ENCODE measurements at regions not wholly inside any gene's neighbourhood (a gene's known extent, or its start where the extent isn't known, plus 50 kb on each side); places are given as distances from the start of the nearest gene placed in this dataset.

DNA sequence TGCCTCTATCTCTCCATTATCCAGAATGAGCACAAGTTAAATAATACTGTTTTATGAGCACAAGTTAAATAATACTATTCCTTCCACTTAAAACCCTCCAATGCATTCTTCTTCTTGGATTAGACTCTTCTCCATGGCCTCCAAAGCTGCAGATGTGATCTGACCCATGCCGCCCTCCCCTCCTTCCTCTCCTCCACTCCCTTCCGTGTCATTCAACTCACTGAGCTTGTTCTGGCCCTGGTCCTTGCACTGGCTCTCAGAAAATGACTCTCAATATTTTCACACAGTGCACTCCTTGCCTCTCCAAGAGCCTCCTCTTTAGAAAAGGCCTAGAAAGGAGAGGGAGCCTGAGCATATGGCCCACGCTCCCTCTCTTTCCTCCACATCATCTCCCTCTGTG is 125.0 kb upstream of the CD93 start:
- no peak for DNase-seq (ENCODE audit: low read depth in 4 of 4, low spot score in 3 of 4)

- no peak for DNase-seq (ENCODE audit: low read depth in 4 of 4, low spot score in 3 of 4)
Observed at GRCh38 chr20:23207826-23208540, 121.9 kb upstream of the CD93 start.

GRCh38 chr20:23206995-23207394 is 120.9 kb upstream of the CD93 start:
- DNase-seq (ENCODE audit: low read depth in 4 of 4, low spot score in 3 of 4) = no peak

- DNase-seq (ENCODE audit: low read depth in 4 of 4, low spot score in 3 of 4) = no peak
Observed at GRCh38 chr20:23206061-23206460, 119.9 kb upstream of the CD93 start.

DNA sequence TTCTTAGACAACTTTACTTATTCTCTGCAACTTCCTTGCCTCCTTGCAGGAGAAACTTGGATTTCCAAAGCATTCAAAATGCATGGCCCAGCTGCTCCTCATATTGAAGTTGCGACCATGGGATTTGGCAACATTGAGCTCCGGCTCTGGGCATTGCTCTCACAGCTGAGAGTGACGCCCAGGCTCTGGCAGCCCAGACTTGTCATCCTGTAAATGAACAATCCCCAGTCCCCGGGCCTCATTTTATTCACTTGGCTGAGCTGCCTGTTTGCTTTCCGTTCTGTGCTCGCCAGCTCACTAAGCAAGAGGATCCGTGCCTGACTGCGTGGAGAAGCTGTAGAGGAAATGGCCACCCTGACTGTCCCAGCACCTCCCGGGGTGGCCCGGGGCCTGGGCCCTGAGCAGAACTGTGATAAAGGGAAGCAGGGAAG is 119.5 kb upstream of the CD93 start:
- peak in 3 of 4 donors; percentile 39 to 58 (median 47) for DNase-seq (ENCODE audit: low read depth in 4 of 4, low spot score in 3 of 4)

GRCh38 chr20:23205211-23205610 is 119.1 kb upstream of the CD93 start:
- DNase-seq (ENCODE audit: low read depth in 4 of 4, low spot score in 3 of 4) = no peak

- no peak for DNase-seq (ENCODE audit: low read depth in 4 of 4, low spot score in 3 of 4)
Observed at GRCh38 chr20:23203951-23204730, 118.0 kb upstream of the CD93 start.

DNA sequence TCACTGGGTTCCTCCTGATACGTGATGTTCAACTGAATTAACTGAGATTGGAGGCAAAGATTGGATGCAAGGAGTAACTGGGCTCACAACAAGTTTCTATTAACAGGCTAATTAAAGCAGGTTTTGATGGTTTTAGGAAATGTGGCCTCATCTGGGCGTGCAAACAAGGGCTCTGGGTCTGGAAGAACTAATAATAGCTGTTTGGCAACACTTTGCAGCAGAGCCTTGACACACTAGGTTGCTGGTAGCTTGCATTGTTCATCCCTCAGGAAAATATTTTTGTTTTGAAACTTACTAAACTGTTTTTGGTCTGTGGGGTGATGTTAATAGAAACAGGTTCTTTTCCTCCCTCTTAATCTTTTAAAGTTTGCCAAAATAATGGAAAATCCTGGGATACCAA is 117.2 kb upstream of the CD93 start:
- DNase-seq (ENCODE audit: low read depth in 4 of 4, low spot score in 3 of 4) = no peak

DNA sequence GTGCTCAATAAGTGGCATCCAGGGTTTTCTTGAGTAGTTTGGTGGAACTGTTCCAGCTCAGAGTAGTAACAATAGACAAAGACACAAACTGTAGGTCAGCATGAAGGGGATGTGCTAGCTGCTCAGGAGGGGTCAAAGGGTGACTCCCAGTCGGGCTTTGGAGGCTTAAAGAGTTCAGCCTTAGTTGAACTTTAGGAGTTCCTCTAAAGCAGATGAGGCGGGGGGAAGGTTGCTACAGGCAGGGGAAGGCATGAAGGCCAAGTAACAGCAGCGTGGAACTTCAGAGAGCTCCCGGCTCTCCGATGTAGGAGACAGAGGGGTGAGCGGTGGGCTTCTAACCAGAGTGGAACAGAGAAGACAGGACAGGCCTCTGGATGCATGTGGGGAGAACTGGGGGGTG is 115.5 kb upstream of the CD93 start:
- DNase-seq (ENCODE audit: low read depth in 4 of 4, low spot score in 3 of 4) = no peak

- DNase-seq (ENCODE audit: low read depth in 4 of 4, low spot score in 3 of 4) = no peak
Observed at GRCh38 chr20:23200914-23201313, 114.8 kb upstream of the CD93 start.

GRCh38 chr20:23200413-23200812 is 114.3 kb upstream of the CD93 start:
- DNase-seq (ENCODE audit: low read depth in 4 of 4, low spot score in 3 of 4) = no peak

DNA sequence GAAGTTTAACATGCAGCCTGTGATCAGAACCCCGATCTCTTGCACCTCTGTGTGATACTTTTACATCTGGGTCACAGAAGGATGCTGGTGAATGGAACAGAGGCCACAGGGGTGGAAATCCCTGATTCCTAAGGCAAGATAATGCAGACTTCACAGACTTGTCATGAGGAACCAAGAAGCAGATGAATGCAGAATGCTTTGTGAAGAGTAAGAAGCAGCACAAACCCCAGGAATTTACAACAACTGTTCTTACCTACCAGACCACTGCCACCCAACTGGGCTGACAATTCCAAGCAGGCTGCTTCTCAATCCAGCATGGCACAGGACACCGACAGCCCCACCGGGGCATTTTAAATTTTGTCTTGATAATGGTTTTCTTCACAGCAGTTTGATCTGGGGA is 113.2 kb upstream of the CD93 start:
- no peak for DNase-seq (ENCODE audit: low read depth in 4 of 4, low spot score in 3 of 4)

DNA sequence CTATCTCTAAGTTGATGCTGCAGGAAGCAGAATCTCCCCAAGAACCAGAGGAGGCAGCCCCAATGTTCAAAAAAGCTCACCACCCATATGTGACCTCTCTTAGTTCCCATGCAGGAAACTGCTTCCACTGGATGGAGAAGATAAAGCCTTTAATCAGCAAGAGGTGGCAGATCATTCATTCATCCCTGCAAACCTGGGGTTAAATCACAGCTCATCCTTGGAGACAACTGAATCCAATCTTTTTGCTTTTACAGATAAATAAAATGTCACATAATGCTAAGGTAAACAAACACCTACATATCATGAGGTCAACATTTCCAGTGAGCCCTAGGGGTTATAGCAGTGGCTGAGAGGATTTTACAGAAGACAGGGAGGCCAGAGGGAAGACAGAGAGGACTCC is 112.7 kb upstream of the CD93 start:
- no peak for DNase-seq (ENCODE audit: low read depth in 4 of 4, low spot score in 3 of 4)

- no peak for DNase-seq (ENCODE audit: low read depth in 4 of 4, low spot score in 3 of 4)
Observed at GRCh38 chr20:23197836-23198235, 111.7 kb upstream of the CD93 start.

DNA sequence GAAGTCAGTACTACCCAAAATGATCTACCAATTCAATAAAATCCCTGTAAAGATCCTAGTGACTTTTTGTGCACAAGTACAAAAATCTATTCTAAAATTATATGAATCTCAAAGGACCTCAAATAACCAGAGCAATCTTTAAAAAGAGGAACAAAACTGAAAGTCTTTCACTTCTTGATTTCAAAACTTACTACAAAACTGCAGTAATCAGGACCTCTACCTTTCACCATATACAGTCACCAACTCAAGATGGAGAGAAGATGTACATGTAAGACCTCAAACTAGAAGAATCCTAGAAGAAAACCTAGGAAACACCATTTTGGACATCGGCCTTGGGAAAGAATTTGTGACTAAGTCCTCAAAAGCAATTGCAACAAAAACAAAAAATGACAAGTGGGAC is 109.5 kb upstream of the CD93 start:
- DNase-seq (ENCODE audit: low read depth in 4 of 4, low spot score in 3 of 4) = no peak

DNA sequence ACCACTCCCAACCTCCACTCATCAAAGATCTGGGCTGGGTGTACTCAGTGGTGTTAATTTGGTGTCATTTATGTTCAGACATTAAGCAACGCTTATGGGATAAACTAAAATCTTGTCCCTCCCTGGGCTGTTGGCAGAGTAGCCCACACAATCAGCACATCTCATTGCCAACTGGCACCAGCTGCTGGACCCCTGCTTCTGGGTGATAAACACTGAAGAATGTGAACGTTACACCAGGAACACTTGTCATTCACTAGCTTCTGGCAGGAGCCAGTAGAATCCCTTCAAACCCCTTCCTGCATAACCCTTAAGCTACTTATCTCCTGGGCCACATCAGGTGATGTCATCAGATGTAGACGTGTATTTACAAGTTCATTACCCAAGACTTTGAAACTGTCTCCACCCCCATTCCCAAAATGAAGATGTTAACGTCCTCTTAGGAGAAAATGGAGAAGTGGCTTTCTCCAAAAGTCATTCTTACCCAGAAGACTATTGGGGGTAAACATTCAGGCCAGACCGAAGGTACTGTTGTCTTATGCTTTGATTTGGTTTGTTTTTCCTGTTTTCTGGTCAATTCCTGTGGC is 107.8 kb upstream of the CD93 start:
- DNase-seq (ENCODE audit: low read depth in 4 of 4, low spot score in 3 of 4) = no peak

DNA sequence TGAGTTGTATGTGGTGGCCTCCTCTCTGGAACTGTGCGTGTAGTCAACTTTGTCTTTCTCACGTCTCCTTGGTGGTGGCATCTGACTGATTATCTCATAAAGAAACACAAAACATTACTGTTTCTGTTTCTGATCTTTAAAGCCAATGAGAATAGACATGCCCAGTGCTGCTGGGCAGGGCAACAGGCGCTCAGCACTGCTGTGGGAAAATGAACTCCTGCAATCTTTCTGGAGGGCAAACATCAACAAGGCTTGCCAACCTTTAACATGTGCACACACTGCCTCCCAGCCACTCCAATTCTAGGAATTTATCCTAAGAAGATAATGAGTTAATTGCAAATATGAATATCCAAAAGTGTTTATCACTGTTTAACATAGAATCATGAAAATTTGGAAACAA is 106.3 kb upstream of the CD93 start:
- DNase-seq (ENCODE audit: low read depth in 4 of 4, low spot score in 3 of 4) = no peak

- no peak for DNase-seq (ENCODE audit: low read depth in 4 of 4, low spot score in 3 of 4)
Observed at GRCh38 chr20:23190557-23190956, 104.4 kb upstream of the CD93 start.

DNA sequence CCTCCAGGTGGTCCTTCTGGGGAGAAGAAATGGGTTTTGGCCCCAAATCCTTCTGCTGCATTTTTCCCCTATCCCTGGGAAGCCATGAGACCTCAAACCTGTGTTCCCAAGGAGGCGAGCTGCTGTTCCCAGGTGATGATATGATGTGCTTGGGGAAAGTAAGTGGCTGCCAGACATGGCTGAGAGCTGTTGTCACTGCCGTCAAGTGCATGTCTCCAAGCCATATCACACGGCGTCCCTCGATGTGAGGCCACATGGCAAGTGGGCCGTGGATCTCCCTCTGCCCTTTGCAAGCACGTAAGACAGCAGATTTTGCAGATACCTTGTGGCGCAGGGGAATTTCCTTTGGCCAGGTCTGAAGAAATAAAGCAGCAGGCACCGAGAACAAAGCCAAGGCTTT is 103.7 kb upstream of the CD93 start:
- DNase-seq (ENCODE audit: low read depth in 4 of 4, low spot score in 3 of 4) = no peak

- no peak for DNase-seq (ENCODE audit: low read depth in 4 of 4, low spot score in 3 of 4)
Observed at GRCh38 chr20:23189341-23189740, 103.2 kb upstream of the CD93 start.

DNA sequence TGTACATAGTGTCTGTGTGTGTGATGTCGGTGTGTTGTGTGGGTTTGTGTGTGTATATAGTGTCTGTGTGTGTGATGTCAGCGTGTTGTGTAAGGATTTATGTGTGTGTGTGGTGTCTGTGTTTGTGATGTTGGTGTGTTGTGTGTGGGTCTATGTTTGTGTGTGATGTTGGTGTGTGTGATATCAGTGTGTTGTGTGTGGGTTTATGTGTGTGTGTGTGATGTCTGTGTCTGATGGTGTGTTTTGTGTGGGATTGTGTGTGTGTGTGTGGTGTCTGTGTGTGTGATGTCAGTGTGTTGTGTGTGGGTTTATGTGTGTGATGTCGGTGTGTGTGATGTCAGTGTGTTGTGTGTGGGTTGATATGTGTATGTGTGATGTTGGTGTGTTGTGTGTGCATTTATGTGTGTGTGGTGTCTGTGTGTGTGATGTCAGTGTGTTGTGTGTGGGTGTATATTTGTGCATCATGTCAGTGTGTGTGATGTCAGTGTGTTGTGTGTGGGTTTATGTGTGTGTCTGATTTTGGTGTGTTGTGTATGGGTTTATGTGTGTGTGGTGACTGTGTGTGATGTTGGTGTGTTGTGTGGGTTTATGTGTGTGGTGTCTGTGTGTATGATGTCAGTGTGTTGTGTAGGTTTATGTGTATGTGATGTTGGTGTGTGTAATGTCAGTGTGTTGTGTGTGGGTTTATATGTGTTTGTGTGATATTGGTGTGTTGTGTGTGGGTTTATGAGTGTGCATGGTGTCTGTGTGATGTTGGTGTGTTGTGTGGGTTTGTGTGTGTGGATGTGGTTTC is 102.4 kb upstream of the CD93 start:
- DNase-seq (ENCODE audit: low read depth in 4 of 4, low spot score in 3 of 4) = no peak
